ENCODE measurements at regions not wholly inside any gene's neighbourhood (a gene's known extent, or its start where the extent isn't known, plus 50 kb on each side); places are given as distances from the start of the nearest gene placed in this dataset.
"Not testable (repeated sequence)": the region's sequence is repeated elsewhere in the genome, so short reads cannot be mapped to it uniquely, and the experiment has no call there.

DNA sequence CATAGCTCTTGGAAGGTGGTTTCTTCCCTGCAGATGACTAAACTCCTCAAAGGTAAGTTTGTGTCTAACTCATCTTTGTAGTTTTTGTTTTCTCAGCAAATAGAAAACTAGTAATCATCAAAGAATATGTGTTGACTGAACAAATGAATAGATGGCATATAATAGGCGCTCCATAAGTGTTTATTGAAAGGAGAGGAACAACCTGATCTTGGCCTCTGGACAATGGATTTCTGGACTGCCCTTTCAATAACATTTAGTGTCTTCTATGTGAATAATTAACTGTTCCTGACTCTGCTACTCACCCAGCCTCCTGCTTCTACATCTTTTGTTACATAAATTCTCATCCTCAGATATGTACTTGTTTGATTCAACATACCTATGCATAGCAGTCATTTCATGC lies 399.1 kb downstream of the PPP1R2C start:
- TF ChIP-seq POLR2A (IDR thresholded peaks at IDR 0.05), result no peak
- TF ChIP-seq, protein P1, sequence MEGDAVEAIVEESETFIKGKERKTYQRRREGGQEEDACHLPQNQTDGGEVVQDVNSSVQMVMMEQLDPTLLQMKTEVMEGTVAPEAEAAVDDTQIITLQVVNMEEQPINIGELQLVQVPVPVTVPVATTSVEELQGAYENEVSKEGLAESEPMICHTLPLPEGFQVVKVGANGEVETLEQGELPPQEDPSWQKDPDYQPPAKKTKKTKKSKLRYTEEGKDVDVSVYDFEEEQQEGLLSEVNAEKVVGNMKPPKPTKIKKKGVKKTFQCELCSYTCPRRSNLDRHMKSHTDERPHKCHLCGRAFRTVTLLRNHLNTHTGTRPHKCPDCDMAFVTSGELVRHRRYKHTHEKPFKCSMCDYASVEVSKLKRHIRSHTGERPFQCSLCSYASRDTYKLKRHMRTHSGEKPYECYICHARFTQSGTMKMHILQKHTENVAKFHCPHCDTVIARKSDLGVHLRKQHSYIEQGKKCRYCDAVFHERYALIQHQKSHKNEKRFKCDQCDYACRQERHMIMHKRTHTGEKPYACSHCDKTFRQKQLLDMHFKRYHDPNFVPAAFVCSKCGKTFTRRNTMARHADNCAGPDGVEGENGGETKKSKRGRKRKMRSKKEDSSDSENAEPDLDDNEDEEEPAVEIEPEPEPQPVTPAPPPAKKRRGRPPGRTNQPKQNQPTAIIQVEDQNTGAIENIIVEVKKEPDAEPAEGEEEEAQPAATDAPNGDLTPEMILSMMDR (IDR thresholded peaks at IDR 0.05), result no peak
- no peaks in the 10 kb centered on the region for H3K36me3 ChIP-seq

DNA sequence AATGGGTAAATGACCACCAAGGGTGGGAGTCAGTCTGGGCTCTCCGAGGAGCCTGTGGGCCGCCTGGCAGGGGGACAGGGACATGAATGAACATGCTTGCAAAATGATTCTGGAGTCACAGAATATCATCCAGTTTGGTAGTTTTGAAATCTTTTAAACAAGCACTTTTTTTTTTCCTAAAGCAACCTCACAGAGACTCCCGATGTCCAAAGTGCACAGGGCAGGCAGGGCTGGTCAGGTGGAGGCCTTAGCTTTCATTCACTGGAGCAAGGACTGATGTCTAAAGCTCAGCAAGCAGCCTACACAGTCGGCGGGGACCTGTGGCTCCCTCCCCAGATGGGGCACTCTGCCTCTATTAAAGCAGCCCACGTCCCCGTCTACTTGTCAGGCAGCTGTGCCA lies 402.9 kb downstream of the PPP1R2C start:
- 54 to 93% (median 75%) methylated on average over 6 to 7 of the region's 7 CpGs for WGBS, 4 donors

More for the DNA sequence above, 399.1 kb downstream of the PPP1R2C start:
- Histone ChIP-seq H3K4me3 (no peak overlapping the region), H3K27ac (no peak overlapping the region), H3K4me1 (no peaks in the 10 kb centered on the region), H3K27me3 (peaks cover 0 to 18% (median 0%) of the 10 kb centered on the region in 9 donors), H3K9me3 (no peaks in the 10 kb centered on the region)
- no peak for DNase-seq
- 45 to 95% (median 80%) methylated on average over 1 of the region's 1 CpG for WGBS, 4 donors
- ATAC-seq, result no peak
- intact Hi-C loops (cut with DNase I), result no loop called here

DNA sequence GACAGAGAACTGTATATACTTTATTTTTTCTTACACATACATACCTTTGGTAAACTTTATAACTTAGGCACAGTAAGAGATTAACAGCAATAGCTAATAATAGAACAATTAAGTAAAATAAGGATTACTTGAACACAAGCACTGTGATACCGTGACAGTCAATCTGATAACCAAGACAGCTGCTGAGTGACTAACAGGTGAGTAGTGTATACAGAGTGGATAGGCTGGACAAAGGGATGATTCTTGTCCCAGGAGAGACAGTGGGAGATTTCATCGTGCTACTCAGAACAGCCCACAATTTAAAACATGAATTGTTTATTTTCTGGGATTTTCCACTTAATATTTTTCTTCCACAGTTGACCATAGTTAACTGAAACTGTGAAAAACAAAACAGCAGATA lies 411.8 kb downstream of the PPP1R2C start:
- DNase-seq, result no peak
- Histone ChIP-seq H3K27ac (no peak overlapping the region), H3K4me3 (no peak overlapping the region), H3K9me3 (no peaks in the 10 kb centered on the region), H3K27me3 (no peaks in the 10 kb centered on the region), H3K4me1 (no peaks in the 10 kb centered on the region), H3K36me3 (no peaks in the 10 kb centered on the region)
- intact Hi-C loops (cut with DNase I), result no loop called here
- 54 to 74% (median 60%) methylated on average over 2 of the region's 2 CpGs for WGBS, 4 donors
- no peak for ATAC-seq
- TF ChIP-seq POLR2A (IDR thresholded peaks at IDR 0.05), result no peak
- TF ChIP-seq, protein P1 (IDR thresholded peaks at IDR 0.05), result no peak

More for the DNA sequence above, 402.9 kb downstream of the PPP1R2C start:
- DNase-seq (no peak), ATAC-seq (no peak)
- Histone ChIP-seq H3K9me3 (no peaks in the 10 kb centered on the region), H3K4me1 (no peaks in the 10 kb centered on the region), H3K27me3 (peaks cover 0 to 12% (median 0%) of the 10 kb centered on the region in 9 donors), H3K27ac (no peak overlapping the region), H3K36me3 (no peaks in the 10 kb centered on the region), H3K4me3 (no peak overlapping the region)
- TF ChIP-seq POLR2A (IDR thresholded peaks at IDR 0.05), result no peak
- TF ChIP-seq, protein P1 (IDR thresholded peaks at IDR 0.05), result no peak
- intact Hi-C loops (cut with DNase I), result no loop called here

DNA sequence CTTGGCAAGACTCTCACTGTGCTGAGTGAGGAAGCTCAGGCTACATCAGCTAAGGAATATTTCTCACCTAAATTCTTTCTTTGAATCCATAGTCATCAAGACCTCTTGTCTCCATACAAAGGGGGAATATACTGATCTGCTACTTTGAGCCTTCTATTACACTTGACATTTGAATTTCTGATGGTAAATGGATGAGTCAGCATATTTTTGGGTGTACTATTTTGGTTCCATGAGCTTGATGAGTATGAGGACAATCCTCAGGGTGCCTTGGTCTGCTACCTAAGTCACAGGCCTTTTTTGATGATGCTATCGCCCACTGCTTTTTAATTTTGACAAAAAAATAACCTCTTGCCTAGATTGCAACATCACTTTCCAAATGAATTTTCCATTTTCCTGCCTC lies 415.7 kb downstream of the PPP1R2C start:
- intact Hi-C loops (cut with DNase I), result no loop called here
- Histone ChIP-seq H3K27ac (no peak overlapping the region), H3K36me3 (no peaks in the 10 kb centered on the region), H3K27me3 (no peaks in the 10 kb centered on the region), H3K9me3 (no peaks in the 10 kb centered on the region), H3K4me1 (no peaks in the 10 kb centered on the region), H3K4me3 (no peak overlapping the region)
- TF ChIP-seq, protein P1 (IDR thresholded peaks at IDR 0.05), result no peak
- no peak for TF ChIP-seq POLR2A (IDR thresholded peaks at IDR 0.05)
- DNase-seq, result no peak
- ATAC-seq, result no peak
- 57 to 93% (median 90%) methylated on average over 1 of the region's 1 CpG for whole genome bisulfite sequencing, 4 donors

DNA sequence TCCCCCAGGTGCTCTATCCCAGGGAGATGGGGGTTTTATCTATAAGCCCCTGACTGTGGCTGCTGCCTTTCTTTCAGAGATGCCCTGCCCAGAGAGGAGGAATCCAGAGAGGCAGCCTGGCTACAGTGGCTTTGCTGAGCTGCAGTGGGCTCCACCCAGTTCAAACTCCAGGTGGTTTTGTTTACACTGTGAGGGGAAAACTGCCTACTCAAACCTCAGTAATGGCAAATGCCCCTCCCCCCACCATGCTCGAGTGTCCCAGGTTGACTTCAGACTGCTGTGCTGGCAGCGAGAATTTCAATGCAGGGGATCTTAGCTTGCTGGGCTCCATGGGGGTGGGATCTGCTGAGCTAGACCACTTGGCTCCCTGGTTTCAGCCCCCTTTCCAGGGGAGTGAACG lies 419.6 kb upstream of the CASK start:
- H3K27me3 ChIP-seq, result peaks cover 0 to 11% (median 0%) of the 10 kb centered on the region in 9 donors
- WGBS, 4 donors, result 64 to 79% (median 70%) methylated on average over 2 to 3 of the region's 3 CpGs
- H3K27ac ChIP-seq; intact Hi-C loops (cut with DNase I); H3K9me3 ChIP-seq; ATAC-seq; H3K36me3 ChIP-seq; H3K4me3 ChIP-seq; DNase-seq; H3K4me1 ChIP-seq: not testable (repeated sequence)

Measured in heart left ventricle (tissue), 16 donors.